Muscle layer of duodenum (tissue), 2 donors: ENCODE measurements at regions not wholly inside any gene's neighbourhood (a gene's known extent, or its start where the extent isn't known, plus 50 kb on each side); places are given as distances from the start of the nearest gene placed in this dataset.
"Not testable (repeated sequence)": the region's sequence is repeated elsewhere in the genome, so short reads cannot be mapped to it uniquely, and the experiment has no call there.

ENCODE experiments used
- H3K27ac ChIP-seq: one replicate; pipeline ENCODE4 v1.7.0; 2013; ENCODE audit warnings: mild to moderate bottlenecking, low read length
- H3K27me3 ChIP-seq: one replicate; pipeline ENCODE4 v1.7.0; 2013; ENCODE audit warnings: low read depth, mild to moderate bottlenecking, control low read depth, low read length
- H3K36me3 ChIP-seq, 2 donors: one replicate each; pipeline ENCODE4 v1.7.0; 2013; ENCODE audit warnings: low read length in 2 of 2, control low read depth in 1 of 2, mild to moderate bottlenecking in 1 of 2; ENCODE audit not compliant: insufficient read depth in 2 of 2, control insufficient read depth in 1 of 2
- H3K4me1 ChIP-seq, 2 donors: one replicate each; pipeline ENCODE4 v1.7.0; 2013; ENCODE audit warnings: low read length in 2 of 2, mild to moderate bottlenecking in 2 of 2, control low read depth in 1 of 2, moderate library complexity in 1 of 2; ENCODE audit not compliant: insufficient read depth in 2 of 2, control insufficient read depth in 1 of 2
- H3K4me3 ChIP-seq, 2 donors: one replicate each; pipeline ENCODE4 v1.7.0; 2013; ENCODE audit warnings: low read length in 2 of 2, low read depth in 1 of 2, mild to moderate bottlenecking in 1 of 2
- H3K9me3 ChIP-seq, 2 donors: one replicate each; pipeline ENCODE4 v1.7.0; 2013; ENCODE audit warnings: low read length in 2 of 2, control low read depth in 1 of 2, mild to moderate bottlenecking in 1 of 2; ENCODE audit not compliant: control insufficient read depth in 1 of 2
- donor health status: healthy.

GRCh38 chr3:66838704-66839103, 159.4 kb upstream of the KBTBD8 start:
- Histone ChIP-seq H3K36me3 (no peaks in the 10 kb centered on the region), H3K27ac (no peak overlapping the region), H3K27me3 (no peaks in the 10 kb centered on the region), H3K9me3 (no peaks in the 10 kb centered on the region), H3K4me3 (no peak overlapping the region), H3K4me1 (no peaks in the 10 kb centered on the region)

- Histone ChIP-seq H3K36me3 (no peaks in the 10 kb centered on the region), H3K4me3 (no peak overlapping the region), H3K27ac (no peak overlapping the region), H3K27me3 (no peaks in the 10 kb centered on the region), H3K4me1 (no peaks in the 10 kb centered on the region), H3K9me3 (no peaks in the 10 kb centered on the region)
Measured at GRCh38 chr3:66839508-66839907, 158.6 kb upstream of the KBTBD8 start.

GRCh38 chr3:66842761-66843464, 155.2 kb upstream of the KBTBD8 start:
- H3K4me1 ChIP-seq, H3K4me3 ChIP-seq, H3K27ac ChIP-seq, H3K27me3 ChIP-seq, H3K9me3 ChIP-seq, H3K36me3 ChIP-seq: not testable (repeated sequence)

GRCh38 chr3:66851894-66852613, 146.1 kb upstream of the KBTBD8 start:
- no peaks in the 10 kb centered on the region for H3K9me3 ChIP-seq
- no peaks in the 10 kb centered on the region for H3K4me1 ChIP-seq
- no peaks in the 10 kb centered on the region for H3K36me3 ChIP-seq
- no peak overlapping the region for H3K27ac ChIP-seq
- H3K27me3 ChIP-seq = no peaks in the 10 kb centered on the region
- no peak overlapping the region for H3K4me3 ChIP-seq

- Histone ChIP-seq H3K4me1 (no peaks in the 10 kb centered on the region), H3K27me3 (no peaks in the 10 kb centered on the region), H3K4me3 (no peak overlapping the region), H3K27ac (no peak overlapping the region), H3K9me3 (no peaks in the 10 kb centered on the region), H3K36me3 (no peaks in the 10 kb centered on the region)
Measured at GRCh38 chr3:66854601-66855151, 143.4 kb upstream of the KBTBD8 start.

- H3K4me1 ChIP-seq = no peaks in the 10 kb centered on the region
- no peaks in the 10 kb centered on the region for H3K27me3 ChIP-seq
- no peaks in the 10 kb centered on the region for H3K9me3 ChIP-seq
- H3K4me3 ChIP-seq = no peak overlapping the region
- no peaks in the 10 kb centered on the region for H3K36me3 ChIP-seq
- H3K27ac ChIP-seq = no peak overlapping the region
Measured at GRCh38 chr3:66856533-66856932, 141.6 kb upstream of the KBTBD8 start.

- Histone ChIP-seq H3K9me3 (no peaks in the 10 kb centered on the region), H3K4me3 (no peak overlapping the region), H3K4me1 (no peaks in the 10 kb centered on the region), H3K36me3 (no peaks in the 10 kb centered on the region), H3K27ac (no peak overlapping the region), H3K27me3 (no peaks in the 10 kb centered on the region)
Measured at GRCh38 chr3:66858656-66859381, 139.3 kb upstream of the KBTBD8 start.

- H3K4me1 ChIP-seq = no peaks in the 10 kb centered on the region
- no peak overlapping the region for H3K27ac ChIP-seq
- no peaks in the 10 kb centered on the region for H3K27me3 ChIP-seq
- no peaks in the 10 kb centered on the region for H3K36me3 ChIP-seq
- no peaks in the 10 kb centered on the region for H3K9me3 ChIP-seq
- no peak overlapping the region for H3K4me3 ChIP-seq
Measured at GRCh38 chr3:66860771-66861170, 137.3 kb upstream of the KBTBD8 start.

DNA sequence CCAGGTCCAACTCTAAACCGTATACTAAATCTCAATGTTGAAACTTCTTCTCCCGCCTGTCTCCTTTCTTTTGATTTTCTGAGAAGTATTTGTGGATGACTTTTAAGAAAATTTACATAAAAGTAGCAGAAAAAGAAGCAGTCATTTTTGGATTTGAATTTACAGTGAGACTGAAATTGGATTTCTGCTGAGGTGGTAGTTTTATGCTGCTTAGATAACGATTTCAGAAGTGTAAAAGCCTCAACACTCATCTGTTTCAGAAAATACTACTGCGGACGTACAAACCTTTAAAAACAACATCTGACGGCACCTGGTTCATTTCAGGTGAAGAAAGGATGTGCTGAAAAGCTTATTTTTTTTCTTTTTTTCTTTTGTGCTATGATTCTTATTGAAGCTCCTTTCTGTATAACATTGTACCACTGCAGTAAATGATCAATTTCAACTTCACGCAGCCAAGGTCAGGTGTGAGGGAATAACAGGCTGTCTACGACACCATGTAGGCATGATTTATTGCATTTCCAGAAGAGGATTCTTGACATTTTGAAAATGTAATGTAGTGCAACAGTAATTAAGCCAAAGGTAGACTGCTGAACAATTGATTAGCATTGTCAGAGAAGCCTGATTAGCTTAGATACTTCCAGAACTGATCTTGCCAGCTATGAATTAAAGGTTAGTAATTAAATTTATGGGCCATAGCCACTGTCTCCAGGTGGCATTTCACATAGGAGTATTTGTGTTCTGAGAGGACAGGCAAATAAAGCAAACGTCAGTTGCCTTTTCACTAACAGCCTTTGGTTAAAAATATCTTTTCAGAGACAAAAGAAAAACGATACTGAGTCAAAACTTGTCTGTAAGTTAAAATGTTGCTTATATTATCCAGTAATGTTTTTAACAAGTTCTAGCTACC, 134.6 kb upstream of the KBTBD8 start:
- no peak overlapping the region for H3K27ac ChIP-seq
- no peaks in the 10 kb centered on the region for H3K9me3 ChIP-seq
- no peaks in the 10 kb centered on the region for H3K36me3 ChIP-seq
- H3K4me3 ChIP-seq = no peak overlapping the region
- no peaks in the 10 kb centered on the region for H3K4me1 ChIP-seq
- H3K27me3 ChIP-seq = no peaks in the 10 kb centered on the region

DNA sequence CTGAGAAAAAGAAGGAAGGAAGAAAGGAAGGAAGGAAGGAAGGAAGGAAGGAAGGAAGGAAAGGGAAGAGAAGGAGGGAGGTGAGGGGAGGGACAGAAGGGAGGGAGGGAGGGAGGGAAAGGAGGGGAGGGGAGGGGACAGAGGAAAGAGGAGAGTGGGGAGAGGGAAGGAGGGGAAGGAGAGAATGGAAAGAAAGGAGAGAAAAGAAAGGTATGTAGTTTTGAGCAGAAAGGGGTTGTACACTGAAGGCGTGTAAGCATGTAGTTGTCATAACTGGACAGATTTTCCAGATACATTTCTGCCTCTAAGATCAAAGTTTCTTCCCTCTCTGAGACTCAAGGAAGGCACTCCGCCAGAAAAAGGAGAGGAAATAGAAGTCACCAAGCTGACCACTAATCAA, 113.4 kb upstream of the KBTBD8 start:
- no peaks in the 10 kb centered on the region for H3K36me3 ChIP-seq
- H3K4me3 ChIP-seq = no peak overlapping the region
- H3K27ac ChIP-seq = no peak overlapping the region
- H3K27me3 ChIP-seq = no peaks in the 10 kb centered on the region
- no peaks in the 10 kb centered on the region for H3K4me1 ChIP-seq
- no peaks in the 10 kb centered on the region for H3K9me3 ChIP-seq
